A549 (cell line): ENCODE measurements at regions not wholly inside any gene's neighbourhood (a gene's known extent, or its start where the extent isn't known, plus 50 kb on each side); places are given as distances from the start of the nearest gene placed in this dataset.

Experiments used
- ATAC-seq, 2 experiments: fragments of 200-7000 bp in 1 of 2; fragments of >200 bp in 1 of 2; cut with Nextera tagmentation in 1 of 2; cut with Tn5 transposase in 1 of 2; 3 replicates each; pipeline versions ENCODE4 v1.8.0 to v1.9.1; 2018 to 2020; ENCODE audit warnings: mild to moderate bottlenecking in 1 of 2, moderate library complexity in 1 of 2
- CTCF ChIA-PET: fragments of 300-600 bp; sonication (Branson Sonifier 250); formaldehyde crosslinking; extraction: SDS; loops from one replicate; lab custom pipeline; 2021; ENCODE audit warnings: antibody characterized with exemption, inconsistent platforms; lab: Yijun Ruan, JAX
- POLR2A ChIA-PET: fragments of 350-600 bp; formaldehyde crosslinking; extraction: SDS; loops from one replicate; lab custom pipeline; 2021; ENCODE audit warnings: antibody characterized with exemption, inconsistent platforms; lab: Yijun Ruan, JAX
- DNase-seq, 2 experiments: peaks; one replicate each; pipeline versions ENCODE4 v3.0.0 to v3.0.0-alpha.2; 2011 to 2016; ENCODE audit warnings: low read depth in 1 of 2, low spot score in 1 of 2
- FAIRE-seq: peaks from 2 replicates; lab custom pipeline; 2011; peaks lifted over from hg19 to GRCh38; lab: Jason Lieb, UNC
- H3K27ac ChIP-seq, 2 experiments: fragments of >200 bp; sonication (Bioruptor Twin); formaldehyde crosslinking; 3 replicates each; pipeline ENCODE4 v1.5.1; 2016 to 2017
- H3K4me1 ChIP-seq: fragments of >200 bp; sonication (Bioruptor Twin); formaldehyde crosslinking; 3 replicates; pipeline ENCODE4 v1.6.1; 2016
- H3K4me2 ChIP-seq: fragments of >200 bp; sonication (Bioruptor Twin); formaldehyde crosslinking; 3 replicates; pipeline ENCODE4 v1.6.1; 2016
- H3K4me3 ChIP-seq: fragments of >200 bp; sonication (Bioruptor Twin); formaldehyde crosslinking; 3 replicates; pipeline ENCODE4 v1.5.1; 2016
- H3K9me3 ChIP-seq: fragments of >200 bp; sonication (Bioruptor Twin); formaldehyde crosslinking; 3 replicates; pipeline ENCODE4 v1.6.1; 2016
- BHLHE40 ChIP-seq: IDR thresholded peaks from 2 replicates; pipeline ENCODE4 v1.6.1; 2012; ENCODE audit warnings: low read depth, low read length, inconsistent platforms
- CEBPB ChIP-seq, 2 experiments: fragments of >200 bp in 1 of 2; sonication (Bioruptor Twin) in 1 of 2; formaldehyde crosslinking in 1 of 2; IDR thresholded peaks; 2 replicates each; pipeline ENCODE4 v1.6.1; 2012 to 2016
- CHD2 ChIP-seq: fragments of 150-350 bp; IDR thresholded peaks from 2 replicates; pipeline ENCODE4 v1.6.1; 2014; ENCODE audit warnings: low read length; ENCODE audit not compliant: partially characterized antibody
- ESRRA ChIP-seq: fragments of 150-350 bp; IDR thresholded peaks from 2 replicates; pipeline ENCODE4 v1.6.1; 2014; ENCODE audit warnings: mild to moderate bottlenecking, low read length, borderline replicate concordance
- GATA3 ChIP-seq: IDR thresholded peaks from 2 replicates; pipeline ENCODE4 v1.6.1; 2012; ENCODE audit warnings: borderline replicate concordance
- HOXA7 ChIP-seq: fragments of 250-450 bp; sonication (Bioruptor Pico); IDR thresholded peaks from 2 replicates; pipeline ENCODE4 v1.5.0; 2020; ENCODE audit warnings: mild to moderate bottlenecking, moderate library complexity
- JUN ChIP-seq, 2 experiments: fragments of >200 bp; sonication (Bioruptor Twin); formaldehyde crosslinking; IDR thresholded peaks; 2 replicates in 1 of 2; 3 replicates in 1 of 2; pipeline ENCODE4 v1.6.1; 2016 to 2017
- JUNB ChIP-seq: fragments of >200 bp; sonication (Bioruptor Twin); formaldehyde crosslinking; IDR thresholded peaks from 2 replicates; pipeline ENCODE4 v1.6.1; 2016
- KDM5A ChIP-seq: fragments of 200-600 bp; sonication (generic); IDR thresholded peaks from 2 replicates; pipeline ENCODE4 v1.6.1; 2016; ENCODE audit warnings: antibody characterized with exemption, mild to moderate bottlenecking
- MYC ChIP-seq: IDR thresholded peaks from 2 replicates; pipeline ENCODE4 v1.6.1; 2012; ENCODE audit warnings: mild to moderate bottlenecking, inconsistent platforms, low read length, improper control_type of control experiment, borderline replicate concordance
- RAD21 ChIP-seq, 2 experiments: fragments of >200 bp in 1 of 2; sonication (Bioruptor Twin) in 1 of 2; formaldehyde crosslinking in 1 of 2; IDR thresholded peaks in 1 of 2; conservative IDR thresholded peaks in 1 of 2; 2 replicates in 1 of 2; 3 replicates in 1 of 2; pipeline ENCODE4 v1.6.1; 2012 to 2018; ENCODE audit warnings: inconsistent platforms in 1 of 2
- RARB ChIP-seq: fragments of 250-450 bp; sonication (Bioruptor Pico); IDR thresholded peaks from 2 replicates; pipeline ENCODE4 v1.8.0; 2021; ENCODE audit warnings: mild to moderate bottlenecking, moderate library complexity
- RCOR1 ChIP-seq: fragments of 150-350 bp; IDR thresholded peaks from 2 replicates; pipeline ENCODE4 v1.6.1; 2014; ENCODE audit warnings: antibody characterized with exemption, low read length, low read depth
- RFX5 ChIP-seq: fragments of 450-650 bp; IDR thresholded peaks from 2 replicates; pipeline ENCODE4 v1.7.1; 2014; ENCODE audit warnings: antibody characterized with exemption, mild to moderate bottlenecking, moderate library complexity
- SMC3 ChIP-seq: fragments of >200 bp; sonication (Bioruptor Twin); formaldehyde crosslinking; IDR thresholded peaks from 3 replicates; pipeline ENCODE4 v1.6.1; 2018; ENCODE audit warnings: inconsistent platforms
- TFCP2L1 ChIP-seq: fragments of 250-450 bp; sonication (Bioruptor Pico); IDR thresholded peaks from 2 replicates; pipeline ENCODE4 v1.5.0; 2021; ENCODE audit warnings: mild to moderate bottlenecking
- TP53 ChIP-seq: fragments of 250-450 bp; sonication (Bioruptor Pico); IDR thresholded peaks from 2 replicates; pipeline ENCODE4 v1.5.0; 2021; ENCODE audit warnings: mild to moderate bottlenecking, moderate library complexity
- ZC3H11A ChIP-seq: fragments of 450-650 bp; IDR thresholded peaks from 2 replicates; pipeline ENCODE4 v1.6.1; 2014; ENCODE audit warnings: antibody characterized with exemption, mild to moderate bottlenecking
- ZFP36 ChIP-seq: fragments of 450-650 bp; IDR thresholded peaks from 2 replicates; pipeline ENCODE4 v1.6.1; 2014; ENCODE audit warnings: borderline replicate concordance; ENCODE audit not compliant: partially characterized antibody
- ZSCAN20 ChIP-seq: fragments of 250-450 bp; sonication (Bioruptor Pico); IDR thresholded peaks from 2 replicates; pipeline ENCODE4 v1.8.0; 2022; ENCODE audit warnings: mild to moderate bottlenecking, moderate library complexity
- WGBS: methylation state at CpG from one replicate; pipeline ENCODE4 v1.1.6; 2017; ENCODE audit errors: missing lambda C conversion rate; 5-methylcytosine and 5-hydroxymethylcytosine counted together
- TF ChIP-seq, protein P1 (sequence below): fragments of >200 bp; sonication (Bioruptor Twin); formaldehyde crosslinking; IDR thresholded peaks from 2 replicates; pipeline ENCODE4 v1.6.1; 2016
- TF ChIP-seq, protein P2 (sequence below): IDR thresholded peaks from 2 replicates; pipeline ENCODE4 v1.6.1; 2012; ENCODE audit warnings: low read depth, borderline replicate concordance
- TF ChIP-seq, protein P3 (sequence below): IDR thresholded peaks from 2 replicates; pipeline ENCODE4 v1.6.1; 2012
- TF ChIP-seq, protein P4 (sequence below): fragments of 150-350 bp; IDR thresholded peaks from 2 replicates; pipeline ENCODE4 v1.6.1; 2014; ENCODE audit warnings: low read depth, mild to moderate bottlenecking, low read length
- TF ChIP-seq, protein P5 (sequence below): fragments of 250-450 bp; sonication (Bioruptor Pico); IDR thresholded peaks from 2 replicates; pipeline ENCODE4 v1.5.0; 2020; ENCODE audit warnings: low read depth, mild to moderate bottlenecking, moderate library complexity
- TF ChIP-seq, protein P6 (sequence below): fragments of >200 bp; sonication (Bioruptor Twin); formaldehyde crosslinking; IDR thresholded peaks from 3 replicates; pipeline ENCODE4 v1.6.1; 2016

DNA sequence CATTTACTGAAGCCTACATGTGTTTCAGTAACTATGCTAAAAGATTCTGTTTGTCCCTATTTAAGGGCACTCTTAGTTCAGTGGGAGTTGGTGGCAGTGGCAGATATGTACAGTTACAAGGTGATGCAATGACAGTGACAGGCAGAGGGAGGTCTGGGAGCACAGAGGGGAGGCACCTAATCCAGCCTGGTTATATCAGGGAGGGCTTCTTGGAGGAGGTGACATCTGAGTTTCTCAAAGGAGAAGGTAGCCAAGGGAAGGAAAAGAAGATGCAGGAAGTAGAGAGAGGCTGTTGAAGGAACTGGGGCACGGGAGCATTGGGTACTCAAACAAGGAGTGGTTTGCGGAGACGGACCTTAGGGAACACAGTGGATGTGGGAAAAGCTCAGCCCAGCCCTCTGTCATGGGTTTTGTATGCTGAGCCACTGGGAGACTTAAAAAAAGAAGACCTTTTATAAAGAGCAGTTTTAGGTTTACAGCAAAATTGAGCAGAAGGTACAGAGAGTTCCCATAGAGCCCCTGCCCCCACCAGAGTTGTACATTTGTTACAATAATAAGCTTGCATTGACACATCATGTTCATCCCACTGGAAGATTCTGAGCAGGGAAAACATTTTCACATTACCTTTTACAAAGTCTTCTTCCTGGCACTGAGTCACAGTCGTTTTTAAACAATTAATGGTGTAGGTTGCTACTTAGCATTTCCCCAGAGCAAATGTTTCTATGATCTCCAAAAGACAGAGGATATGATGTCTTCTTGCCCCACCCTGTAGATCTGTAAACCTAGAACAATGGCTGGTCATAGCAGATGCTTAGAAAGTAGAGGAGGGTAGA lies 83.0 kb upstream of the TAF1B start:
- Histone ChIP-seq H3K4me3 (no peak overlapping the region), H3K9me3 (no peaks in the 10 kb centered on the region), H3K4me2 (no peak overlapping the region), H3K4me1 (peaks cover 19% of the 10 kb centered on the region), H3K27ac (peak overlapping the region in 1 of 2 experiments; percentile 9; a peak in 1 of 6 replicates)
- WGBS: 74% methylated on average over 4 of the region's 4 CpGs
- FAIRE-seq: no peak
- ChIA-PET CTCF (interaction anchor here (0.6 to 19.4 kb wide), 4 partner anchors 12 to 75 kb away, joined by 3 to 234 read pairs (median 5); no protein-coding TSS in a partner anchor), POLR2A (no interaction called here)
- no peak for DNase-seq
- no peak for ATAC-seq
- TF ChIP-seq, protein P1, sequence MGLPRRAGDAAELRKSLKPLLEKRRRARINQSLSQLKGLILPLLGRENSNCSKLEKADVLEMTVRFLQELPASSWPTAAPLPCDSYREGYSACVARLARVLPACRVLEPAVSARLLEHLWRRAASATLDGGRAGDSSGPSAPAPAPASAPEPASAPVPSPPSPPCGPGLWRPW: no peak
- TF ChIP-seq, protein P2, sequence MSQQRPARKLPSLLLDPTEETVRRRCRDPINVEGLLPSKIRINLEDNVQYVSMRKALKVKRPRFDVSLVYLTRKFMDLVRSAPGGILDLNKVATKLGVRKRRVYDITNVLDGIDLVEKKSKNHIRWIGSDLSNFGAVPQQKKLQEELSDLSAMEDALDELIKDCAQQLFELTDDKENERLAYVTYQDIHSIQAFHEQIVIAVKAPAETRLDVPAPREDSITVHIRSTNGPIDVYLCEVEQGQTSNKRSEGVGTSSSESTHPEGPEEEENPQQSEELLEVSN: no peak
- TF ChIP-seq MYC (no peak), CHD2 (no peak), ZFP36 (peak; percentile 90), ESRRA (no peak), TFCP2L1 (no peak)
- TF ChIP-seq, protein P3, sequence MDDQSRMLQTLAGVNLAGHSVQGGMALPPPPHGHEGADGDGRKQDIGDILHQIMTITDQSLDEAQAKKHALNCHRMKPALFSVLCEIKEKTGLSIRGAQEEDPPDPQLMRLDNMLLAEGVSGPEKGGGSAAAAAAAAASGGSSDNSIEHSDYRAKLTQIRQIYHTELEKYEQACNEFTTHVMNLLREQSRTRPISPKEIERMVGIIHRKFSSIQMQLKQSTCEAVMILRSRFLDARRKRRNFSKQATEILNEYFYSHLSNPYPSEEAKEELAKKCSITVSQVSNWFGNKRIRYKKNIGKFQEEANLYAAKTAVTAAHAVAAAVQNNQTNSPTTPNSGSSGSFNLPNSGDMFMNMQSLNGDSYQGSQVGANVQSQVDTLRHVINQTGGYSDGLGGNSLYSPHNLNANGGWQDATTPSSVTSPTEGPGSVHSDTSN: no peak

DNA sequence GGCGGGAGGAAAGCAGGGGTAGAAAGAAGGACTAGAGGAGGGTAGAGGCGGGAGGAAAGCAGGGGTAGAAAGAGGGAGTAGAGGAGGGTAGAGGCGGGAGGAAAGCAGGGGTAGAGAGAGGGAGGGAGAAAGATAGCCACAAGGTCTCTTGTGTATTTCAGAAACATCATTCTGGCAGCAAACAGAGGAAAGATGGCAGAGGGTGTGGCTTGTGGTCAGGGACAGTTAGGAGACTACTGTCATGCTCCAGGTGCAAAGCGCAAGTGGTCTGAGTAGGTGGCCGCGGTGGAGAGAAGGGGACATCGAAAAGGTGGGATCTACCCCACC lies 82.4 kb upstream of the TAF1B start:
- H3K9me3 ChIP-seq: no peaks in the 10 kb centered on the region
- 79% methylated on average over 7 of the region's 7 CpGs for WGBS

DNA sequence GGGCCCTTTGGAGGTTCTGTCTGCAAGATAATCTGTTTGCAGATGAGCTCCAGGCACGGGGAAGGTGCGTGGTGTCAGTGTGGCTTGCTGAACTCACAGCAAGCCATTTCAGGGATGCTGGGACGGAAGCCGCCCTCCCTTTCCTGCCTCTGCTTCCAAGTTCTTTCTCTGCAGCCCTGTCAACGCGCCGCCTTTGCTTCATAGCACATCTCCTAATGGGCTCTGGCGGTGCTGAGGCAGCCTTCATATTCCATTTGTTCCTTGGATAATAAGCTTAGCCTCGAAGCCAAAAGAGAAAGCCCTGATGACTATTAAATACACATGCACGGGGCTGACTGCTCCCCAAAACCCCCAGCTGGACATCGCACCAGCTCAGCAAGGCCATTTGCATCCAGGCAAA lies 81.7 kb upstream of the TAF1B start:
- CTCF ChIA-PET: interaction anchor here (0.6 to 19.4 kb wide), 4 partner anchors 10 to 27 kb away, joined by 3 to 234 read pairs (median 4); no protein-coding TSS in a partner anchor
- no peak overlapping the region for H3K4me3 ChIP-seq
- POLR2A ChIA-PET: no interaction called here
- H3K4me1 ChIP-seq: peaks cover 26% of the 10 kb centered on the region
- no peak overlapping the region; a peak in 1 of 6 replicates for H3K27ac ChIP-seq
- no peak for DNase-seq
- WGBS: 84% methylated on average over 11 of the region's 11 CpGs
- no peaks in the 10 kb centered on the region for H3K9me3 ChIP-seq
- no peak for ATAC-seq
- FAIRE-seq: no peak
- H3K4me2 ChIP-seq: no peak overlapping the region
- no peak for TF ChIP-seq JUN (IDR thresholded peaks at IDR 0.05)
- TF ChIP-seq ZC3H11A: no peak
- no peak for TF ChIP-seq SMC3
- no peak for TF ChIP-seq JUNB
- TF ChIP-seq KDM5A: no peak
- TF ChIP-seq TP53 (CRISPR knock-in tag): no peak
- TF ChIP-seq BHLHE40: no peak
- TF ChIP-seq, protein P4, sequence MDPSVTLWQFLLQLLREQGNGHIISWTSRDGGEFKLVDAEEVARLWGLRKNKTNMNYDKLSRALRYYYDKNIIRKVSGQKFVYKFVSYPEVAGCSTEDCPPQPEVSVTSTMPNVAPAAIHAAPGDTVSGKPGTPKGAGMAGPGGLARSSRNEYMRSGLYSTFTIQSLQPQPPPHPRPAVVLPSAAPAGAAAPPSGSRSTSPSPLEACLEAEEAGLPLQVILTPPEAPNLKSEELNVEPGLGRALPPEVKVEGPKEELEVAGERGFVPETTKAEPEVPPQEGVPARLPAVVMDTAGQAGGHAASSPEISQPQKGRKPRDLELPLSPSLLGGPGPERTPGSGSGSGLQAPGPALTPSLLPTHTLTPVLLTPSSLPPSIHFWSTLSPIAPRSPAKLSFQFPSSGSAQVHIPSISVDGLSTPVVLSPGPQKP: no peak
- no peak for TF ChIP-seq HOXA7 (CRISPR knock-in tag)
- TF ChIP-seq, protein P3: no peak
- TF ChIP-seq ZFP36: no peak
- TF ChIP-seq ZSCAN20 (CRISPR knock-in tag): no peak

More for the DNA sequence above, 82.4 kb upstream of the TAF1B start:
- DNase-seq: no peak
- FAIRE-seq: no peak
- no peak for TF ChIP-seq RFX5
- TF ChIP-seq, protein P2: no peak
- TF ChIP-seq RARB: no peak
- no peak for TF ChIP-seq CHD2
- TF ChIP-seq GATA3: no peak
- no peak for TF ChIP-seq CEBPB (IDR thresholded peaks at IDR 0.05)
- TF ChIP-seq, protein P5, sequence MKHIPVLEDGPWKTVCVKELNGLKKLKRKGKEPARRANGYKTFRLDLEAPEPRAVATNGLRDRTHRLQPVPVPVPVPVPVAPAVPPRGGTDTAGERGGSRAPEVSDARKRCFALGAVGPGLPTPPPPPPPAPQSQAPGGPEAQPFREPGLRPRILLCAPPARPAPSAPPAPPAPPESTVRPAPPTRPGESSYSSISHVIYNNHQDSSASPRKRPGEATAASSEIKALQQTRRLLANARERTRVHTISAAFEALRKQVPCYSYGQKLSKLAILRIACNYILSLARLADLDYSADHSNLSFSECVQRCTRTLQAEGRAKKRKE (CRISPR knock-in tag): no peak
- no peak for TF ChIP-seq SMC3
- TF ChIP-seq RAD21 (conservative IDR thresholded peaks at IDR 0.05 in 1 of 2, IDR thresholded peaks at IDR 0.05 in 1 of 2): no peak
- no peak for TF ChIP-seq RCOR1
- no peak for TF ChIP-seq ZC3H11A
- TF ChIP-seq, protein P6, sequence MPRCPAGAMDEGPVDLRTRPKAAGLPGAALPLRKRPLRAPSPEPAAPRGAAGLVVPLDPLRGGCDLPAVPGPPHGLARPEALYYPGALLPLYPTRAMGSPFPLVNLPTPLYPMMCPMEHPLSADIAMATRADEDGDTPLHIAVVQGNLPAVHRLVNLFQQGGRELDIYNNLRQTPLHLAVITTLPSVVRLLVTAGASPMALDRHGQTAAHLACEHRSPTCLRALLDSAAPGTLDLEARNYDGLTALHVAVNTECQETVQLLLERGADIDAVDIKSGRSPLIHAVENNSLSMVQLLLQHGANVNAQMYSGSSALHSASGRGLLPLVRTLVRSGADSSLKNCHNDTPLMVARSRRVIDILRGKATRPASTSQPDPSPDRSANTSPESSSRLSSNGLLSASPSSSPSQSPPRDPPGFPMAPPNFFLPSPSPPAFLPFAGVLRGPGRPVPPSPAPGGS: no peak
- TF ChIP-seq, all 56 proteins: peak for 0
- no peak overlapping the region for H3K4me2 ChIP-seq
- ChIA-PET CTCF (interaction anchor here (0.6 to 19.4 kb wide), 5 partner anchors 11 to 38 kb away, joined by 3 to 234 read pairs (median 4); no protein-coding TSS in a partner anchor), POLR2A (no interaction called here)
- peaks cover 21% of the 10 kb centered on the region for H3K4me1 ChIP-seq
- peak overlapping the region in 1 of 2 experiments; percentile 9; a peak in 1 of 6 replicates for H3K27ac ChIP-seq
- ATAC-seq: no peak
- H3K4me3 ChIP-seq: no peak overlapping the region
